ENCODE measurements at regions not wholly inside any gene's neighbourhood (a gene's known extent, or its start where the extent isn't known, plus 50 kb on each side); places are given as distances from the start of the nearest gene placed in this dataset.

DNA sequence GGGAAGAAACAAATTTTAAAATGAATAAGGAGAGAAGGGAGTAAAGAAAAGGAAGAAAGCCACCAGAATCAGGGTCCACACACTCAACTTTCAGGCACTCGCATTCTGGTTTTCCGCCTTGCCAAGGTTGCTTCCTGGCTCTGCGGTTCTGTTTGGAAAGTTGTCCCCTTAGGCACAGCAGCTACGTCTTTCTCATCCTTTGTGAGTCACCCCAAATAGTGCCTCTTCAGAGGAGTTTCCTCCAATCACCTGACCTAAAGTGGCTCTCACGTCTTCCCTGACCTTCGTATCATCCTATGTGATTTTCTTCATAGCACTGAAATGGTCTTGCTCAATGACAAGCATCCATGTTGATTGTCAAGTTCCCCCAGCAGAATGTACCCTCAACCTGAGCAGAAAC lies 99.5 kb upstream of the TMCC3 start:
- TF ChIP-seq POLR2AphosphoS5 (IDR thresholded peaks at IDR 0.05; ENCODE audit: borderline replicate concordance, low read depth, low read length) (no peak), EZH2 (IDR thresholded peaks at IDR 0.05) (no peak)

Measured in SK-N-MC (cell line).